ENCODE measurements at regions not wholly inside any gene's neighbourhood (a gene's known extent, or its start where the extent isn't known, plus 50 kb on each side); places are given as distances from the start of the nearest gene placed in this dataset.
"Not testable (repeated sequence)": the region's sequence is repeated elsewhere in the genome, so short reads cannot be mapped to it uniquely, and the experiment has no call there.

GRCh38 chr14:19164426-19164825, 197.2 kb downstream of the POTEM start:
- not testable (repeated sequence) for TF ChIP-seq CTCF (IDR thresholded peaks at IDR 0.05; ENCODE audit: control extremely low read depth in 1 of 3, insufficient read depth in 1 of 3, low read depth in 1 of 3, low read length in 3 of 3); YY1 (IDR thresholded peaks at IDR 0.05; ENCODE audit: low read depth, low read length); CBX8 (IDR thresholded peaks at IDR 0.05; ENCODE audit: borderline replicate concordance, low read depth, low read length); POLR2A (IDR thresholded peaks at IDR 0.05; ENCODE audit: control extremely low read depth in 1 of 2, low read depth in 2 of 2, low read length in 2 of 2); CEBPB (IDR thresholded peaks at IDR 0.05; ENCODE audit: low read depth, low read length)
